AG09319 (cell line): ENCODE measurements at regions not wholly inside any gene's neighbourhood (a gene's known extent, or its start where the extent isn't known, plus 50 kb on each side); places are given as distances from the start of the nearest gene placed in this dataset.
"Not testable (repeated sequence)": the region's sequence is repeated elsewhere in the genome, so short reads cannot be mapped to it uniquely, and the experiment has no call there.

ENCODE experiments used
- DNase-seq: peaks from one replicate; pipeline ENCODE4 v3.0.0-alpha.2; 2010; ENCODE audit warnings: low read depth; ENCODE audit errors: extremely low read depth
- TF ChIP-seq, protein P1 (sequence below): IDR thresholded peaks from 2 replicates; pipeline ENCODE4 v1.5.1; 2011; ENCODE audit warnings: low read depth, mild to moderate bottlenecking, inconsistent platforms, low read length, moderate library complexity

DNA sequence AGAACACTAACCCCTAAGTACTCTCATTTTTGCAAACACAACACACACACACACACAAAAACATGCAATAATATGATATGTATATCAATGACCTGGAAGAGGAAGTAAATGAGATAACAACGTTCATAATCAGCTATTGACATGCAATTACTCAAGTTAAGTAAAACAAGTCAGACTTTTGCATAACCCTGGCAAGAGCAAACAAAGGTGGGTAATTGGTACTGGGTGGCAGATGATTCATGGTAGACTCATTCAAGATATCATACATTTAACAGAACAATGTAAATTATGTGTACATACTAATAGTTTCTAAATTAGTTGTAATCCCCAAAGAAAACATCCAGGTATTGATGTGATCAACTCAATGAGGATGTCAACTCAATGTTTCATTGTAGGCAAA, 508.8 kb downstream of the DACH1 start:
- DNase-seq: no peak
- TF ChIP-seq, protein P1, sequence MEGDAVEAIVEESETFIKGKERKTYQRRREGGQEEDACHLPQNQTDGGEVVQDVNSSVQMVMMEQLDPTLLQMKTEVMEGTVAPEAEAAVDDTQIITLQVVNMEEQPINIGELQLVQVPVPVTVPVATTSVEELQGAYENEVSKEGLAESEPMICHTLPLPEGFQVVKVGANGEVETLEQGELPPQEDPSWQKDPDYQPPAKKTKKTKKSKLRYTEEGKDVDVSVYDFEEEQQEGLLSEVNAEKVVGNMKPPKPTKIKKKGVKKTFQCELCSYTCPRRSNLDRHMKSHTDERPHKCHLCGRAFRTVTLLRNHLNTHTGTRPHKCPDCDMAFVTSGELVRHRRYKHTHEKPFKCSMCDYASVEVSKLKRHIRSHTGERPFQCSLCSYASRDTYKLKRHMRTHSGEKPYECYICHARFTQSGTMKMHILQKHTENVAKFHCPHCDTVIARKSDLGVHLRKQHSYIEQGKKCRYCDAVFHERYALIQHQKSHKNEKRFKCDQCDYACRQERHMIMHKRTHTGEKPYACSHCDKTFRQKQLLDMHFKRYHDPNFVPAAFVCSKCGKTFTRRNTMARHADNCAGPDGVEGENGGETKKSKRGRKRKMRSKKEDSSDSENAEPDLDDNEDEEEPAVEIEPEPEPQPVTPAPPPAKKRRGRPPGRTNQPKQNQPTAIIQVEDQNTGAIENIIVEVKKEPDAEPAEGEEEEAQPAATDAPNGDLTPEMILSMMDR: no peak

DNA sequence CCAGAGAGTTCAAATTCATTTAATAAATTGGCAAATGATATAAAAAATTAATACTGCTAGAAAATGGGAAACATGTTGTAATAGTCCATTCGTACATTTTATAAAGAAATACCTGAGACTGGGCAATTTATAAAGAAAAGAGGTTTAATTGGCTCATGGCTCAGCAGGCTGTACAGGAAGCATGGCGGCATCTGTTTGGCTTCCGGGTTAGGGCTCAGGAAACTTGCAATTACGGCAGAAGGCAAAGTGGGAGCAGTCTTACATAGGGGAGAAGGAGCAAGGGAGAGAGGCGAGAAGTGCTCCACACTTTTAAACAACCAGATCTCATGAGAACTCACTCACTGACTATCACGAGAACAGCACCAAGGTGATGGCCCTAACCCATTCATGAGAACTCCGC, 512.0 kb downstream of the DACH1 start:
- DNase-seq: no peak
- TF ChIP-seq, protein P1: no peak

DNA sequence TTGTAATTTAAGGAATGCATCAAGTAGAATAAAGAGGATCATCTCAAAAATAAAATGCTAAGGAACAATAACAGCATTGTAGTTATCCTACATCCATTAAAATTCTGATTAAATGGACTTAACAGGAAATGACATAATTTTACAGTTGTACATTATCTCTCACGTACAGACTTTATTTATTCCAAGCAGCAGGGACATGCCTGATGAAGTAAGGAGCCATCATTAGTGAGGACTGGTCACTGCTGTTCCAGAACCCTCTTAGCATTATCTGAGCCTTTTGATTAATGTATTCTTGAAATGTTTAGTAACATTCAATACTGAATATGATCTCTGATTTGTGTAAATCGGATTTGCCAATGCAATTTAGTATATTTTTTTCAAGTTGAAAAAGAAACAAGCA, 516.1 kb downstream of the DACH1 start:
- DNase-seq: no peak
- TF ChIP-seq, protein P1: no peak

DNA sequence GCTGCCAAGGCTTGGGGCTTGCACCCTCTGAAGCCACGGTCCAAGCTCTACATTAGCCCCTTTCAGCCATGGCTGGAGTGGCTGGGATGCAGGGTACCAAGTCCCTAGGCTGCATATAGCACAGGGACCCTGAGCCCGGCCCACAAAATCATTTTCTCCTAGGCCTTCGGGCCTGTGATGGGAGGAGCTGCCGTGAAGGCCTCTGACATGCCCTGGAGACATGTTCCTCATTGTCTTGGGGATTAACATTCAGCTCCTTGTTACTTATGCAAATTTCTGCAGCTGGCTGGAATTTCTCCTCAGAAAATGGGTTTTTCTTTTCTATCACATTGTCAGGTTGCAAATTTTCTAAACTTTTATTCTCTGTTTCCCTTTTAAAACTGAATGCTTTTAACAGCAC, 521.1 kb downstream of the DACH1 start:
- not testable (repeated sequence) for DNase-seq

DNA sequence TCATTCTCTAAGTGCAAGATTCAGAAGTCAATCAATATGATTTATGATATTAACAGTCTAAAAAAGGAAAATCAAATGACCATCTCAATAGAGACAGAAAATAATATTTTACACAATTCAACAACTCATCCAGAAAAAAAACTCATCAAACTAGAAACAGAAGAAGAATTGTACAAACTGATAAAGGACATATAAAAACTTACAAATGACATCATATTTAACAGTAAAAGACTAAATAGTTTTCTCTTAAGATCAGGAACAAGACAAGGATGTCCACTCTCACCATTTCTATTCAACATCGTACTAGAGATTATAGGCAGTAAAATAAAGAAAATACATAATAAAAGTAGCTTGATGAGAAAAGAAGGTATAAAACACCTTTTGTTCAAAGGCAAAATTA, 527.3 kb downstream of the DACH1 start:
- TF ChIP-seq, protein P1: no peak
- DNase-seq: no peak

DNA sequence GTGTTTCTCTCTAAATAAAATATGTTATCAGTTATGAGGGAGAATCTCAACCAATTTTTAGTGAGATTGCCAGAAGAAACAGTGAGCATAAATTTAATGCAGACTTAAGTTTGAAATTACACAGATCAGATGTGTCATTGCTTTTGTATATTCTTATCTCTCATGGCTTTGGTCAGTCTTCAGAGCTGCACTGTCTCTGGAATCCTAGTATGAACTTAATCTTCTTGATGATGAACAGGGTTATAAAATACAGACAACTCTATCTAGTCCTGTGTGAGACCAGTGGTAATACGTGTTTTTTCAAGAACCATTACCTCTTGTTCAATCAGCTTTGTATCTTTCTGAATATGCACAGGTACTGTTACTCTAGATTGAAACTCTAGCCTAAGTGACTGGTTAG, 528.0 kb downstream of the DACH1 start:
- TF ChIP-seq, protein P1: no peak
- no peak for DNase-seq

DNA sequence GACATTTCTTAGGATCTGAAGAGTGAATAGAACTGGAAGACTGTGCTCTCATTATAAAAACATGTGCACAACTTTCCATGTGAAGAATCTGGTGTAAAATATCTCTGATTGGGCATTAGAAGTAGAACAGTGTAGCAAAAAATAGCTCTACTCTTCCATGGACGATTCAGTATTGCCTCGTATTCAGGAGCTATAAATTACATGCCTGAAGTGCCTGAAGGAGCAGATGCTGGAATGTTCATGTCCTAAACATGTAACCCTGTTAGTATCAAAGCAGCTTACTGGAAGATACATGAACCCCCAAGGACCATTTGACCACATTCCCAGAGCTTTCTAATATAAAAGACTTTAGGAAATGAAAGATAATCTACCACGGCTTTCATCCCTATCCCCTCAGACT, 528.9 kb downstream of the DACH1 start:
- DNase-seq: no peak
- TF ChIP-seq, protein P1: no peak

DNA sequence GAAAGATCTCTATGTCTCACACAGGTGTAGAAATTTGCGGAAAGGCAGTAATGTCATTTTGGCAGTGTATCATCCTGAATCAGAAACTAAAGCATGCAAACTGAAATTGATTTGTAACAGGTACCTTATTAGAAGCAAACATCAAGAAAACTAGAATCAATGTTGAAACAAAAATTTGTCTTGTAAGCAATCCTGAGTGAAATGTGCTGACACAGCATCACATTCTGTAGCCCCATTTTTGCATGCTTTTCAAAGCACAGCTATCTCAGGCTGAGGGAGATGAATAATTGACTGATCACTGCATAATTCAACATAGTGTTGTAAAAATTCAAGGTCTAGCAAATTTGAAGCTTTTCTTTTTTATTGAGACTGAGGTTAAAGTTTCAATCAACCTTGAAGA, 539.7 kb downstream of the DACH1 start:
- DNase-seq: no peak
- TF ChIP-seq, protein P1: no peak
